KMS-11 (cell line): ENCODE measurements at regions not wholly inside any gene's neighbourhood (a gene's known extent, or its start where the extent isn't known, plus 50 kb on each side); places are given as distances from the start of the nearest gene placed in this dataset.
"Not testable (repeated sequence)": the region's sequence is repeated elsewhere in the genome, so short reads cannot be mapped to it uniquely, and the experiment has no call there.

Source experiments
- H2AFZ ChIP-seq: fragments of 200-600 bp; sonication (generic); 2 replicates; pipeline ENCODE4 v1.6.1; 2016; ENCODE audit warnings: antibody characterized with exemption, mixed run types, low read depth
- H3K27ac ChIP-seq: fragments of 200-600 bp; sonication (generic); 2 replicates; pipeline ENCODE4 v1.6.1; 2016; ENCODE audit warnings: mild to moderate bottlenecking, mixed run types
- H3K27me3 ChIP-seq: fragments of 200-600 bp; sonication (generic); 2 replicates; pipeline ENCODE4 v1.6.1; 2017; ENCODE audit warnings: mild to moderate bottlenecking, low read depth, mixed run types, moderate library complexity; ENCODE audit not compliant: insufficient read depth
- H3K36me3 ChIP-seq: fragments of 200-600 bp; sonication (generic); 2 replicates; pipeline ENCODE4 v1.6.1; 2017; ENCODE audit warnings: mild to moderate bottlenecking, mixed run types; ENCODE audit not compliant: insufficient read depth
- H3K4me1 ChIP-seq: fragments of 200-600 bp; sonication (generic); 2 replicates; pipeline ENCODE4 v1.6.1; 2016; ENCODE audit warnings: mild to moderate bottlenecking, low read depth, mixed run types; ENCODE audit not compliant: poor library complexity, severe bottlenecking
- H3K4me2 ChIP-seq: fragments of 200-600 bp; sonication (generic); 2 replicates; pipeline ENCODE4 v1.7.0; 2016; ENCODE audit warnings: mild to moderate bottlenecking, mixed run types
- H3K4me3 ChIP-seq: fragments of 200-600 bp; sonication (generic); IDR thresholded peaks from 2 replicates; pipeline ENCODE4 v1.6.1; 2017; ENCODE audit warnings: low read depth, low read length, mixed read lengths; ENCODE audit not compliant: insufficient read depth
- H3K79me2 ChIP-seq: fragments of 200-600 bp; sonication (generic); 2 replicates; pipeline ENCODE4 v1.6.1; 2016; ENCODE audit warnings: low read depth, mixed run types; ENCODE audit not compliant: insufficient read depth
- H3K9ac ChIP-seq: fragments of 200-600 bp; sonication (generic); 2 replicates; pipeline ENCODE4 v1.6.1; 2016; ENCODE audit warnings: mild to moderate bottlenecking, mixed run types
- H4K20me1 ChIP-seq: fragments of 200-600 bp; sonication (generic); 2 replicates; pipeline ENCODE4 v1.6.1; 2016; ENCODE audit warnings: mild to moderate bottlenecking, mixed run types; ENCODE audit not compliant: insufficient read depth
- CTCF ChIP-seq: fragments of 200-600 bp; sonication (generic); conservative IDR thresholded peaks from 2 replicates; pipeline ENCODE4 v1.6.1; 2017; ENCODE audit warnings: low read depth, mild to moderate bottlenecking, antibody characterized with exemption, low read length, moderate library complexity, mixed read lengths

DNA sequence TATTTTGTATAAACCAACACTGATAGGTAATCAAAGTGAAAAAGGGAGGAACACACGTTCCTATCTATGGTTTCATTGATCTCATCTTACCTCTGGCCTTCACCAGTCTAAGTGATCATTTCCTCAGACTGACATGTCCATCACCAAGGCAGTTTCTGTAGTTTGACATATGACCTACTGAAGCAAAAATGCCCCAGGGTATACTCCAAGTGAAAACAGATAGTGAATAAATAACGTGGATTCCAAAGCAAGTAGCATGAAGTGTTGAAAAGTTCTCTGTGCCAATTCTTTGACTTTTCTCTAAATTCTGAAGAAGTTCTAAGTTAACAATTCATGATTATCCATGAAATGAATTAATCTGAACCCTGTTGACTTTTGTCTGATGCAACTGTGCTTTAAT is 334.2 kb upstream of the SGCG start:
- no peaks in the 10 kb centered on the region for H3K27me3 ChIP-seq

DNA sequence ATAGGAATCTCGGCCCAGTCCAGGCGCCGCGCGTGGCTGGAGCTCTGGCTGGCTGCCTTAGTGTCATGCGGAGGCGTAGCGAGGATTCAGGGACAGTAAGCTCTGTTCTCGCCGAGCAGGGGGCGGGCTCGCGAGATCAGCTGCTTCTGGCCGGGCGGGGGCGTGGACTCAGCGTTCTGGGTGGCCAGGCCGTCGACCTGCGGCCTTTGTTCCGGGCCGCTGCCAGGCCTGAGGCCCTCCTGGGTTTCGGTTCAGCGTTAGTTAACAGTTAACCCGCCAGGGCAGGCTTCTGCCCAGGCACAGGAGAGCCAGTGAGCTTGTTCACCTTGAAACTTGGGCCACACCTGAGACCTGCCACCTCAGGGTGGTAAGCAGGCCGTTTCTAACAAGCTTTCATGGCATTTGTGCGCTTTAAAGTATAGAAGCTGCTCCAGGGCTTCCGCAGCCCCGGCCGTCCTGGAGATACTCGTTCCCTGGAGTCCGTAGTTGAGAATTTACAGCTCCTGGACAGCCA is 332.2 kb upstream of the SGCG start:
- Histone ChIP-seq H3K4me1 (no peaks in the 10 kb centered on the region), H3K4me2 (no peak overlapping the region), H3K36me3 (no peaks in the 10 kb centered on the region), H2AFZ (no peak overlapping the region), H3K27ac (no peak overlapping the region), H3K9ac (no peak overlapping the region), H3K4me3 (no peak overlapping the region), H3K27me3 (no peaks in the 10 kb centered on the region), H4K20me1 (no peaks in the 10 kb centered on the region), H3K79me2 (no peaks in the 10 kb centered on the region)
- no peak for TF ChIP-seq CTCF

More for the DNA sequence above, 334.2 kb upstream of the SGCG start:
- H3K4me1 ChIP-seq = no peaks in the 10 kb centered on the region
- no peak overlapping the region for H3K4me2 ChIP-seq
- no peak overlapping the region for H2AFZ ChIP-seq
- no peak overlapping the region for H3K4me3 ChIP-seq
- H4K20me1 ChIP-seq = no peaks in the 10 kb centered on the region
- H3K27ac ChIP-seq = no peak overlapping the region
- TF ChIP-seq CTCF = no peak
- no peaks in the 10 kb centered on the region for H3K36me3 ChIP-seq
- no peak overlapping the region for H3K9ac ChIP-seq
- H3K79me2 ChIP-seq = no peaks in the 10 kb centered on the region

DNA sequence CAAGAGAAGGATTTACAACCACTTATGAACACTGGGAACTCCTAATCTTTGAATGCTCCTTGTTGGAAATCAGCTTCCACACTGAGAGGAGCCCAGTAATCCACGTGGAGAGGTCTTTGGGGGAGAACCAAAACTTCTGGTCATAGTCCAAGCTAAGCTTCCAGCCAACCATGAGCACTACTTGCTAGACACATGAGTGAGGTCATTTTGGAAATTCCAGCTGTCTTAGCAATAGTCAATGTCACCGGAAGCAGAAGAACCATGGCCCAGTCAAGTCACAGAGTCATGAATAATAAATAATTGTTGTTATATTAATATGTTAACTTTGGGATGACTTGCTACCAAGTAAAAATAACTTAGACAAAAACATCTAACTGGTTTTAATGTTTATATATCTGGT is 324.9 kb upstream of the SGCG start:
- no peak overlapping the region for H3K4me2 ChIP-seq
- H3K36me3 ChIP-seq = no peaks in the 10 kb centered on the region
- TF ChIP-seq CTCF = no peak
- no peak overlapping the region for H2AFZ ChIP-seq
- no peak overlapping the region for H3K27ac ChIP-seq
- H3K79me2 ChIP-seq = no peaks in the 10 kb centered on the region
- H3K27me3 ChIP-seq = no peaks in the 10 kb centered on the region
- H3K4me3 ChIP-seq = no peak overlapping the region
- H3K9ac ChIP-seq = no peak overlapping the region
- no peaks in the 10 kb centered on the region for H4K20me1 ChIP-seq
- H3K4me1 ChIP-seq = no peaks in the 10 kb centered on the region

DNA sequence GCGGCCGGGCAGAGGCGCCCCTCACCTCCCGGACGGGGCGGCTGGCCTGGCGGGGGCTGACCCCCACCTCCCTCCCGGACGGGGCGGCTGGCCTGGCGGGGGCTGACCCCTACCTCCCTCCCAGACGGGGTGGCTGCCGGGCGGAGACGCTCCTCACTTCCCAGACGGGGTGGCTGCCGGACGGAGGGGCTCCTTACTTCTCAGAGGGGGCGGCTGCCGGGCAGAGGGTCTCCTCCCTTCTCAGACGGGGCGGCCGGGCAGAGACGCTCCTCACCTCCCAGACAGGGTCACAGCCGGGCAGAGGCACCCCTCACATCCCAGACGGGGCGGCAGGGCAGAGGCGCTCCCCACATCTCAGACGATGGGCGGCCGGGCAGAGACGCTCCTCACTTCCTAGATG is 321.8 kb upstream of the SGCG start:
- not testable (repeated sequence) for H3K4me2 ChIP-seq, H3K36me3 ChIP-seq, H3K4me3 ChIP-seq, H3K9ac ChIP-seq, H4K20me1 ChIP-seq, H3K4me1 ChIP-seq, H3K27ac ChIP-seq, H3K79me2 ChIP-seq, H2AFZ ChIP-seq, H3K27me3 ChIP-seq

DNA sequence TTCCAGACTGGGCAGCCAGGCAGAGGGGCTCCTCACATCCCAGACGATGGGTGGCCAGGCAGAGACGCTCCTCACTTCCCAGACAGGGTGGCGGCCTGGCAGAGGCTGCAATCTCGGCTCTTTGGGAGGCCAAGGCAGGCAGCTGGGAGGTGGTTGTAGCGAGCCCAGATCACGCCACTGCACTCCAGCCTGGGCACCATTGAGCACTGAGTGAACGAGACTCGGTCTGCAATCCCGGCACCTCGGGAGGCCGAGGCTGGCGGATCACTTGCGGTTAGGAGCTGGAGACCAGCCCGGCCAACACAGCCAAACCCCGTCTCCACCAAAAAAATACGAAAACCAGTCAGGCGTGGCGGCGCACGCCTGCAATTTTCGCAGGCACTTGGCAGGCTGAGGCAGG is 321.4 kb upstream of the SGCG start:
- H3K4me2 ChIP-seq, H3K79me2 ChIP-seq, H3K27me3 ChIP-seq, H3K27ac ChIP-seq, H3K9ac ChIP-seq, H4K20me1 ChIP-seq, H2AFZ ChIP-seq, H3K4me3 ChIP-seq, H3K4me1 ChIP-seq, H3K36me3 ChIP-seq: not testable (repeated sequence)
